Thoracic aorta (tissue), 2 donors: ENCODE measurements at regions not wholly inside any gene's neighbourhood (a gene's known extent, or its start where the extent isn't known, plus 50 kb on each side); places are given as distances from the start of the nearest gene placed in this dataset.

ENCODE experiments used
- ATAC-seq: fragments of 150-250 bp; one replicate; pipeline ENCODE4 v1.8.0; 2017; ENCODE audit warnings: low read depth; ENCODE audit not compliant: insufficient number of reproducible peaks, low FRiP score
- DNase-seq: peaks from one replicate; pipeline ENCODE4 v3.0.0-alpha.2; 2020; ENCODE audit warnings: low spot score
- H3K27ac ChIP-seq, 2 donors: fragments of 200-600 bp; sonication (generic); 1 replicate in 1 of 2; 2 replicates in 1 of 2; pipeline ENCODE4 v1.5.1; 2016; ENCODE audit warnings: mild to moderate bottlenecking in 2 of 2, moderate library complexity in 2 of 2
- H3K27me3 ChIP-seq: fragments of 200-600 bp; sonication (generic); replicated peaks from 2 replicates; pipeline ENCODE4 v1.6.0; 2016; ENCODE audit warnings: mild to moderate bottlenecking; ENCODE audit not compliant: insufficient read depth
- H3K36me3 ChIP-seq: fragments of 200-600 bp; sonication (generic); one replicate; pipeline ENCODE4 v1.5.1; 2016
- H3K4me1 ChIP-seq, 2 donors: fragments of 200-600 bp; sonication (generic); 1 replicate in 1 of 2; 2 replicates in 1 of 2; pipeline versions ENCODE4 v1.5.1 to v1.6.0; 2016; ENCODE audit warnings: low read depth in 2 of 2, mild to moderate bottlenecking in 1 of 2; ENCODE audit not compliant: control insufficient read depth in 1 of 2
- H3K4me3 ChIP-seq: fragments of 200-600 bp; sonication (generic); 2 replicates; pipeline ENCODE4 v1.5.1; 2016; ENCODE audit warnings: mild to moderate bottlenecking
- H3K9me3 ChIP-seq: fragments of 200-600 bp; sonication (generic); 2 replicates; pipeline ENCODE4 v1.5.1; 2016
- TF ChIP-seq, protein P1 (sequence below): fragments of 200-600 bp; sonication (generic); IDR thresholded peaks from one replicate; pipeline ENCODE4 v1.5.1; 2019; ENCODE audit warnings: antibody characterized with exemption

DNA sequence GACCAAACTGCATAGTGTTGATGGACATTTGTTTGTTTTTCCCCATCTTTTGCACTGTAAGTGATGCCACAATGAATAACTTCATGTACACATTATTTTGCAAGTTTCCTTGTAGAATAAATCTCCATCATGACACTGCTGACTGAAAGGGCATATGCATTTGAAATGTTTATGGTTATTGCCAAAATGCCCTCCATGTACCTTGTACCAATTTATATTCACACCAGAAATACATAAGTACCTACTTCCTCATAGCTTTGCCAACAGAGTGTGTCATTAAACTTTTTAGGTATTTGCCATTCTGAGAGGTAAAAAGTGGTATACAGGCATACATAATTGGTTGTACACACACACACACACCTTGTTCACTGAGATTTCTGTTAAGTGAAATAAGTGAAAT is 361.0 kb upstream of the PCSK5 start:
- DNase-seq (no peak), ATAC-seq (no peak)
- peaks cover 7 to 24% of the 10 kb centered on the region in 2 donors for H3K4me1 ChIP-seq
- TF ChIP-seq, protein P1, sequence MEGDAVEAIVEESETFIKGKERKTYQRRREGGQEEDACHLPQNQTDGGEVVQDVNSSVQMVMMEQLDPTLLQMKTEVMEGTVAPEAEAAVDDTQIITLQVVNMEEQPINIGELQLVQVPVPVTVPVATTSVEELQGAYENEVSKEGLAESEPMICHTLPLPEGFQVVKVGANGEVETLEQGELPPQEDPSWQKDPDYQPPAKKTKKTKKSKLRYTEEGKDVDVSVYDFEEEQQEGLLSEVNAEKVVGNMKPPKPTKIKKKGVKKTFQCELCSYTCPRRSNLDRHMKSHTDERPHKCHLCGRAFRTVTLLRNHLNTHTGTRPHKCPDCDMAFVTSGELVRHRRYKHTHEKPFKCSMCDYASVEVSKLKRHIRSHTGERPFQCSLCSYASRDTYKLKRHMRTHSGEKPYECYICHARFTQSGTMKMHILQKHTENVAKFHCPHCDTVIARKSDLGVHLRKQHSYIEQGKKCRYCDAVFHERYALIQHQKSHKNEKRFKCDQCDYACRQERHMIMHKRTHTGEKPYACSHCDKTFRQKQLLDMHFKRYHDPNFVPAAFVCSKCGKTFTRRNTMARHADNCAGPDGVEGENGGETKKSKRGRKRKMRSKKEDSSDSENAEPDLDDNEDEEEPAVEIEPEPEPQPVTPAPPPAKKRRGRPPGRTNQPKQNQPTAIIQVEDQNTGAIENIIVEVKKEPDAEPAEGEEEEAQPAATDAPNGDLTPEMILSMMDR: no peak
- H3K36me3 ChIP-seq: no peaks in the 10 kb centered on the region
- no peak overlapping the region for H3K27ac ChIP-seq
- H3K4me3 ChIP-seq: no peak overlapping the region
- no peaks in the 10 kb centered on the region for H3K9me3 ChIP-seq
- H3K27me3 ChIP-seq: no peaks in the 10 kb centered on the region

DNA sequence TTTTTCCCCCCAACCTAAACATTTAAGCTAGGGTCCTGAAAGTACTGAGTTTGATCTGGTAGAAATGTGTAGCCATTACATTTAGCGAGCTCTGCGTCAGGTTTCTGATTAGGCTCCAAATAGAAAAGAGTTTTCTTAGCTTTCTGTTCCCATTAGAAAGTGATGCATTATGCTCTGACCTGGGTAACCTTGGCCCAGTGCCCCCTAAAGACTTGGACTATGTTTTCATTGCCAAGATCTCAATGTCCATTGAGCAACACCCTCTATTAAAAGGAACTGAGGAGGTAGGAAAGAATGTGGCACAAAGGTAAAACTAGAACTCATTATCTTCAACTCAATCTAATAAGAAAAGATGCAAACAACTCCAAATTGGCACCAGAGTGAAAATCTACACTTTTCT is 358.9 kb upstream of the PCSK5 start:
- no peaks in the 10 kb centered on the region for H3K9me3 ChIP-seq
- ATAC-seq (peak; percentile 37), DNase-seq (peak; percentile 25)
- H3K36me3 ChIP-seq: no peaks in the 10 kb centered on the region
- TF ChIP-seq, protein P1: no peak
- no peak overlapping the region for H3K4me3 ChIP-seq
- H3K27me3 ChIP-seq: no peaks in the 10 kb centered on the region
- peak overlapping the region; percentile 18 to 40 for H3K27ac ChIP-seq
- peaks cover 7 to 24% of the 10 kb centered on the region in 2 donors for H3K4me1 ChIP-seq

- no peak overlapping the region for H3K4me3 ChIP-seq
- H3K4me1 ChIP-seq: peaks cover 7 to 24% of the 10 kb centered on the region in 2 donors
- no peaks in the 10 kb centered on the region for H3K27me3 ChIP-seq
- no peaks in the 10 kb centered on the region for H3K9me3 ChIP-seq
- H3K27ac ChIP-seq: peak overlapping the region; percentile 1 to 18
- TF ChIP-seq, protein P1: no peak
- ATAC-seq (no peak), DNase-seq (no peak)
- H3K36me3 ChIP-seq: no peaks in the 10 kb centered on the region
These were observed 358.0 kb upstream of the PCSK5 start for GRCh38 chr9:75532233-75533050.

DNA sequence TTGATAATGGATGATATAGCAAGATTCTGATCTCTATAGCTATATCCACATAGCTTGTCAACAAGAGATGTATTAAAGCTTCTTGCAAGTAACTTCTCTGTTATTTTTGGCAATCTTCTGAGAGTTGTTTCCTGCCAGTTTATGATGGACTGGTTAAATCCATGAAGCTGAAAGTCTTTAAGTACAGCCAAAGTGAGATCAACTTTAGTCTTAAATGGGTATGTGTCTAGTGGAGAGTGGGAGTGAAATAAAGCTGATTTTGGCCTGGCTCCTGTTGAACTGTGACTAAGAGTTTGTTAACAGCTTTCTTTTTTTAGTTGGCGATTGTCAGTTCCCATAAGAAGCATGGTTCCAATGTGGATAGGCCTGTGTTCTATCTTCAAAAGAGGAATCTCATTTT is 350.9 kb upstream of the PCSK5 start:
- DNase-seq (no peak), ATAC-seq (peak; percentile 60)
- H3K27me3 ChIP-seq: no peaks in the 10 kb centered on the region
- H3K9me3 ChIP-seq: no peaks in the 10 kb centered on the region
- TF ChIP-seq, protein P1: no peak
- H3K4me3 ChIP-seq: no peak overlapping the region
- peaks cover 0 to 26% of the 10 kb centered on the region in 2 donors for H3K4me1 ChIP-seq
- H3K27ac ChIP-seq: peak overlapping the region in 1 of 2 donors; percentile 50
- no peaks in the 10 kb centered on the region for H3K36me3 ChIP-seq

GRCh38 chr9:75540185-75540584 is 350.3 kb upstream of the PCSK5 start:
- H3K27me3 ChIP-seq: no peaks in the 10 kb centered on the region
- peak overlapping the region; percentile 35 to 50 for H3K27ac ChIP-seq
- H3K9me3 ChIP-seq: no peaks in the 10 kb centered on the region
- TF ChIP-seq, protein P1: no peak
- DNase-seq (no peak), ATAC-seq (no peak)
- peaks cover 0 to 26% of the 10 kb centered on the region in 2 donors for H3K4me1 ChIP-seq
- H3K4me3 ChIP-seq: no peak overlapping the region
- no peaks in the 10 kb centered on the region for H3K36me3 ChIP-seq
